SK-N-MC (cell line): ENCODE measurements at regions not wholly inside any gene's neighbourhood (a gene's known extent, or its start where the extent isn't known, plus 50 kb on each side); places are given as distances from the start of the nearest gene placed in this dataset.

Experiments
- DNase-seq: peaks from one replicate; pipeline ENCODE4 v3.0.0-alpha.2; 2011; ENCODE audit warnings: low read depth, low spot score
- H3K27ac ChIP-seq: fragments of 200-600 bp; sonication (generic); 2 replicates; pipeline ENCODE4 v1.5.1; 2016; ENCODE audit warnings: mixed run types
- H3K36me3 ChIP-seq: fragments of 200-600 bp; sonication (generic); 2 replicates; pipeline ENCODE4 v1.6.1; 2017; ENCODE audit warnings: antibody characterized with exemption, low read length, mixed read lengths; ENCODE audit not compliant: insufficient read depth
- H3K4me3 ChIP-seq: fragments of 200-600 bp; sonication (generic); 2 replicates; pipeline ENCODE4 v1.5.1; 2016
- H3K9ac ChIP-seq: fragments of 200-600 bp; sonication (generic); 2 replicates; pipeline ENCODE4 v1.8.0; 2017; ENCODE audit warnings: mixed run types, mixed read lengths; ENCODE audit not compliant: insufficient read length
- H3K9me3 ChIP-seq: fragments of 200-600 bp; sonication (generic); 2 replicates; pipeline ENCODE4 v1.6.1; 2017; ENCODE audit warnings: low read depth, mild to moderate bottlenecking, antibody characterized with exemption, low read length, moderate library complexity, mixed read lengths
- EZH2 ChIP-seq: fragments of 200-600 bp; sonication (generic); IDR thresholded peaks from one replicate; pipeline ENCODE4 v1.6.1; 2017; ENCODE audit warnings: antibody characterized with exemption
- FOXP2 ChIP-seq: optimal IDR thresholded peaks from 2 replicates; pipeline ENCODE3; 2011; ENCODE audit warnings: mild to moderate bottlenecking, moderate library complexity; ENCODE audit not compliant: insufficient read depth; ENCODE audit errors: extremely low read length, control extremely low read depth
- POLR2AphosphoS5 ChIP-seq: IDR thresholded peaks from 2 replicates; pipeline ENCODE4 v1.6.1; 2012; ENCODE audit warnings: mild to moderate bottlenecking, low read depth, low read length, borderline replicate concordance

- DNase-seq = no peak
- no peak overlapping the region for H3K9ac ChIP-seq
- no peaks in the 10 kb centered on the region for H3K36me3 ChIP-seq
- H3K9me3 ChIP-seq = no peaks in the 10 kb centered on the region
- H3K4me3 ChIP-seq = no peak overlapping the region
- TF ChIP-seq FOXP2 = no peak
- no peak for TF ChIP-seq POLR2AphosphoS5
- TF ChIP-seq EZH2 = no peak
- H3K27ac ChIP-seq = no peak overlapping the region
Observed at GRCh38 chr10:71045204-71045809, 156.9 kb upstream of the PCBD1 start.

GRCh38 chr10:71045936-71046335 lies 157.6 kb upstream of the PCBD1 start:
- no peak for DNase-seq
- TF ChIP-seq POLR2AphosphoS5 (no peak), EZH2 (no peak), FOXP2 (no peak)
- Histone ChIP-seq H3K36me3 (no peaks in the 10 kb centered on the region), H3K27ac (no peak overlapping the region), H3K9ac (no peak overlapping the region), H3K9me3 (no peaks in the 10 kb centered on the region), H3K4me3 (no peak overlapping the region)

DNA sequence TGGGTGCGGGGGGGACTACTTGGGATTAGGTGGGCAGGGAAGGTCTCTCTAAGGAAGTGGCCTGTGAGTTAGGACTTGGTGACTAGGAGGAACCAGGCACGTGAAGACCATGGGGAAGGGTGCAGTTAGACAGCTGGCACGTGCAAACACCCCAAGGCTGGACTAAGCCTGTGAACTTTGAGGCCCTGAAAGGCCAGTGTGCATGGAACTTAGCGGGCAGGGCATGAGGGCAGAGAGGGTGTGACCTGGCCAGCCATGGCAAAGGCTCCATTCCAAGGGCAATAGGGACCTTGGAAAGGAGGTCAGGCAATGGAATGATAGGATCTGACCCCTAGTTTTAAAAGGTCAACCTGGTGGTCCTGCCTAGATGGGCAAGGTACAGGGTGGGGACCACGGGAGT lies 158.4 kb upstream of the PCBD1 start:
- DNase-seq = no peak
- Histone ChIP-seq H3K27ac (no peak overlapping the region), H3K9ac (no peak overlapping the region), H3K9me3 (no peaks in the 10 kb centered on the region), H3K4me3 (no peak overlapping the region), H3K36me3 (no peaks in the 10 kb centered on the region)
- TF ChIP-seq EZH2 (no peak), POLR2AphosphoS5 (no peak), FOXP2 (no peak)

- H3K4me3 ChIP-seq = no peak overlapping the region
- DNase-seq = no peak
- no peak overlapping the region for H3K27ac ChIP-seq
- TF ChIP-seq FOXP2 (no peak), EZH2 (no peak), POLR2AphosphoS5 (no peak)
- H3K9ac ChIP-seq = no peak overlapping the region
- no peaks in the 10 kb centered on the region for H3K36me3 ChIP-seq
- H3K9me3 ChIP-seq = no peaks in the 10 kb centered on the region
Observed at GRCh38 chr10:71048971-71049615, 160.7 kb upstream of the PCBD1 start.

GRCh38 chr10:71049994-71050393 lies 161.6 kb upstream of the PCBD1 start:
- DNase-seq = no peak
- TF ChIP-seq EZH2 (no peak), FOXP2 (no peak), POLR2AphosphoS5 (no peak)
- Histone ChIP-seq H3K9me3 (no peaks in the 10 kb centered on the region), H3K27ac (no peak overlapping the region), H3K9ac (no peak overlapping the region), H3K36me3 (no peaks in the 10 kb centered on the region), H3K4me3 (no peak overlapping the region)

- Histone ChIP-seq H3K27ac (no peak overlapping the region), H3K4me3 (no peak overlapping the region), H3K9ac (no peak overlapping the region), H3K9me3 (no peaks in the 10 kb centered on the region), H3K36me3 (no peaks in the 10 kb centered on the region)
- no peak for DNase-seq
- TF ChIP-seq FOXP2 = no peak
- no peak for TF ChIP-seq EZH2
- no peak for TF ChIP-seq POLR2AphosphoS5
Observed at GRCh38 chr10:71052076-71052660, 160.2 kb upstream of the UNC5B start.

- Histone ChIP-seq H3K36me3 (no peaks in the 10 kb centered on the region), H3K9ac (no peak overlapping the region), H3K9me3 (no peaks in the 10 kb centered on the region), H3K27ac (no peak overlapping the region), H3K4me3 (no peak overlapping the region)
- TF ChIP-seq FOXP2 = no peak
- TF ChIP-seq EZH2 = no peak
- no peak for TF ChIP-seq POLR2AphosphoS5
- no peak for DNase-seq
Observed at GRCh38 chr10:71052708-71053107, 159.7 kb upstream of the UNC5B start.

DNA sequence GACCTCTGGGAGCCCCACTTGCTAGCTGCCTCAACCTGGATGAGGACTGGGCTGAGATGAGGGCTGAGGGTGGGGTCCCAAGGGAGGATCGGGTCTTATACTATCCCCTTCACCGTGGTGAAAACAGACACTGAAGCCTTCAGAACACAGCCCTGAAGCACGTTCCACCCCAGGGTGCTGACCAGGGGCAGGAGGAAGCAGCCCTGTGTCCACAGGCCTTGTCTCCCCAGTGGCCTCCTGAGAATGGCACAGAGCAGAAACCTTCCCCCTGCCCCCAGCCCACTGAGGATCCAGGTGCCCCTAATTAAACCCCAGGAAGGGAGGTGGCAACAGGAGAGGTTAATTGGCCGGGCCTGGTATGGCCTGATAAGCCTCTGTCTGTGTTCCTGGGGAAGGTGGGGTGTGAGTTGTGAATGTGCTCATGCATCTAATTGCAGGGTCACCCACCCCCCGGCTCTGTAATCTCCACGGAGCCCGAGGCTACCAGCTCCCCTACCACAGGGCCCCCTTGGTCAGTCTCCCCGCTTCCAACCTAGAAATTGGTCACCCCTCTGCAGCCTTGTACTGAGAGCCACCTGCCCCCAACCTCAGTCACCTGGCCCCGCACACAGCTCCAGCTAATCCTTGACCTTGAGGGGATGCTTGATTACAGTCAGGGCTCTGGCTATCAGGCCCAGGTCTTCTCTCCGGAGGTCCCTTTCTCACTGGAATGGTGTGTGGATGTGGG lies 159.0 kb upstream of the UNC5B start:
- Histone ChIP-seq H3K9ac (no peak overlapping the region), H3K27ac (no peak overlapping the region), H3K36me3 (no peaks in the 10 kb centered on the region), H3K4me3 (no peak overlapping the region), H3K9me3 (no peaks in the 10 kb centered on the region)
- TF ChIP-seq POLR2AphosphoS5 (no peak), FOXP2 (no peak), EZH2 (no peak)
- DNase-seq = no peak
